Ovary (tissue), 7 donors: ENCODE measurements at regions not wholly inside any gene's neighbourhood (a gene's known extent, or its start where the extent isn't known, plus 50 kb on each side); places are given as distances from the start of the nearest gene placed in this dataset.

Experiments used
- DNase-seq, 5 donors: peaks; one replicate each; pipeline ENCODE4 v3.0.0-alpha.2; 2019 to 2020
- H3K27ac ChIP-seq, 2 donors: fragments of 200-600 bp; one replicate each; pipeline versions ENCODE4 v1.5.1 to v1.8.0; 2019 to 2022
- H3K27me3 ChIP-seq: fragments of 200-600 bp; one replicate; pipeline ENCODE4 v1.8.0; 2022
- H3K36me3 ChIP-seq: fragments of 200-600 bp; sonication (generic); one replicate; pipeline ENCODE4 v1.5.1; 2019
- H3K4me1 ChIP-seq: one replicate; pipeline ENCODE4 v1.8.1; 2013; ENCODE audit warnings: mild to moderate bottlenecking, moderate library complexity; ENCODE audit not compliant: insufficient read depth
- H3K4me3 ChIP-seq: fragments of 200-600 bp; sonication (generic); one replicate; pipeline ENCODE4 v1.5.1; 2017
- H3K9me3 ChIP-seq, 2 donors: fragments of 200-600 bp in 1 of 2; sonication (generic) in 1 of 2; one replicate each; pipeline versions ENCODE4 v1.5.1 to v1.8.1; 2013 to 2019; ENCODE audit warnings: mild to moderate bottlenecking in 1 of 2, moderate library complexity in 1 of 2
- CTCF ChIP-seq, 3 donors: fragments of 450-650 bp in 2 of 3; fragments of 200-600 bp in 1 of 3; IDR thresholded peaks; one replicate each; pipeline versions ENCODE4 v1.5.1 to v1.8.0; 2016 to 2022; ENCODE audit warnings: antibody characterized with exemption in 3 of 3, mild to moderate bottlenecking in 1 of 3
- EP300 ChIP-seq: sonication (generic); formaldehyde crosslinking; IDR thresholded peaks from one replicate; pipeline ENCODE4 v1.6.1; 2017; ENCODE audit warnings: antibody characterized with exemption
- POLR2A ChIP-seq: fragments of 450-650 bp; IDR thresholded peaks from one replicate; pipeline ENCODE4 v1.6.1; 2017; ENCODE audit warnings: antibody characterized with exemption, mild to moderate bottlenecking, moderate library complexity
- WGBS, 3 donors: extraction: QIAGEN DNeasy Blood & Tissue Kit in 1 of 3; methylation state at CpG; one replicate each; pipeline versions ENCODE4 v1.1.5 to v1.1.7; 2013 to 2017; 5-methylcytosine and 5-hydroxymethylcytosine counted together
- intact Hi-C, 4 donors: fragments of 100-400 bp; cut with DNase I; formaldehyde crosslinking; loops; one replicate each; pipeline versions ENCODE4 v1.11.0 to v1.15.1; 2022 to 2023
- donor health status: DM: no; HTN: no; CAD: no; lungs with moderate emphysema.
- donor health status: DM: no; HTN: no; CAD: no.
- donor health status: Bipolar disorder and iron deficiency.
- donor health status: DM: no; HTN: no; CAD: no.
- donor health status: DM: yes; HTN: yes; CAD: no.

- Histone ChIP-seq H3K27me3 (no peaks in the 10 kb centered on the region), H3K27ac (no peak overlapping the region), H3K4me1 (no peaks in the 10 kb centered on the region), H3K36me3 (no peaks in the 10 kb centered on the region), H3K9me3 (no peaks in the 10 kb centered on the region), H3K4me3 (no peak overlapping the region)
- TF ChIP-seq POLR2A (no peak), EP300 (no peak), CTCF (IDR thresholded peaks at IDR 0.05) (no peak)
- intact Hi-C loops: no loop called here
- no peak for DNase-seq
- 84 to 86% (median 86%) methylated on average over 3 of the region's 3 CpGs for WGBS, 3 donors
Measured at GRCh38 chr3:137542049-137542448, 222.1 kb upstream of the SOX14 start.

- Histone ChIP-seq H3K4me3 (no peak overlapping the region), H3K9me3 (no peaks in the 10 kb centered on the region), H3K27ac (no peak overlapping the region), H3K4me1 (no peaks in the 10 kb centered on the region), H3K27me3 (no peaks in the 10 kb centered on the region), H3K36me3 (no peaks in the 10 kb centered on the region)
- TF ChIP-seq EP300 (no peak), CTCF (IDR thresholded peaks at IDR 0.05) (no peak), POLR2A (no peak)
- intact Hi-C loops: no loop called here
- WGBS, 3 donors: 52 to 71% (median 53%) methylated on average over 2 of the region's 2 CpGs
- no peak for DNase-seq
Measured at GRCh38 chr3:137554242-137554641, 209.9 kb upstream of the SOX14 start.

GRCh38 chr3:137568880-137569279 is 195.2 kb upstream of the SOX14 start:
- no peak overlapping the region for H3K4me3 ChIP-seq
- intact Hi-C loops: no loop called here
- no peaks in the 10 kb centered on the region for H3K9me3 ChIP-seq
- no peaks in the 10 kb centered on the region for H3K4me1 ChIP-seq
- TF ChIP-seq POLR2A (no peak), EP300 (no peak), CTCF (IDR thresholded peaks at IDR 0.05) (no peak)
- H3K27ac ChIP-seq: no peak overlapping the region
- DNase-seq: no peak
- no peaks in the 10 kb centered on the region for H3K36me3 ChIP-seq
- no peaks in the 10 kb centered on the region for H3K27me3 ChIP-seq

GRCh38 chr3:137572931-137573330 is 191.2 kb upstream of the SOX14 start:
- no peak overlapping the region for H3K4me3 ChIP-seq
- H3K36me3 ChIP-seq: no peaks in the 10 kb centered on the region
- intact Hi-C loops: no loop called here
- DNase-seq: no peak
- no peaks in the 10 kb centered on the region for H3K27me3 ChIP-seq
- H3K27ac ChIP-seq: no peak overlapping the region
- H3K9me3 ChIP-seq: no peaks in the 10 kb centered on the region
- no peaks in the 10 kb centered on the region for H3K4me1 ChIP-seq
- WGBS, 3 donors: 65 to 74% (median 68%) methylated on average over 3 of the region's 3 CpGs
- TF ChIP-seq POLR2A (no peak), CTCF (IDR thresholded peaks at IDR 0.05) (no peak), EP300 (no peak)

- intact Hi-C loops: no loop called here
- H3K27me3 ChIP-seq: no peaks in the 10 kb centered on the region
- H3K4me3 ChIP-seq: no peak overlapping the region
- no peak for DNase-seq
- H3K9me3 ChIP-seq: no peaks in the 10 kb centered on the region
- H3K36me3 ChIP-seq: no peaks in the 10 kb centered on the region
- 78 to 86% (median 82%) methylated on average over 1 of the region's 1 CpG for WGBS, 3 donors
- no peaks in the 10 kb centered on the region for H3K4me1 ChIP-seq
- no peak overlapping the region for H3K27ac ChIP-seq
- TF ChIP-seq CTCF (IDR thresholded peaks at IDR 0.05): no peak
- TF ChIP-seq EP300: no peak
- TF ChIP-seq POLR2A: no peak
Measured at GRCh38 chr3:137582484-137582883, 181.6 kb upstream of the SOX14 start.
